NCI-H1092 treated with DMSO at 0.1 percent for 48 hours (cell line): ENCODE measurements at regions not wholly inside any gene's neighbourhood (a gene's known extent, or its start where the extent isn't known, plus 50 kb on each side); places are given as distances from the start of the nearest gene placed in this dataset.

Experiments
- DNase-seq: peaks from one replicate; lab custom pipeline; 2025; lab: John Stamatoyannopoulos, UW

- DNase-seq = no peak
Observed at GRCh38 chr6:156189195-156189594, 588.0 kb upstream of the ARID1B start.

- DNase-seq = no peak
Observed at GRCh38 chr6:156185113-156185512, 592.1 kb upstream of the ARID1B start.

GRCh38 chr6:156183678-156184077, 593.5 kb upstream of the ARID1B start:
- no peak for DNase-seq

- DNase-seq = no peak
Observed at GRCh38 chr6:156182356-156182755, 594.8 kb upstream of the ARID1B start.

GRCh38 chr6:156181506-156181905, 595.7 kb upstream of the ARID1B start:
- DNase-seq = no peak

GRCh38 chr6:156175971-156176421, 601.2 kb upstream of the ARID1B start:
- DNase-seq = peak; percentile 74

- no peak for DNase-seq
Observed at GRCh38 chr6:156175433-156175832, 601.7 kb upstream of the ARID1B start.

GRCh38 chr6:156174031-156174890, 602.9 kb upstream of the ARID1B start:
- DNase-seq = no peak

- no peak for DNase-seq
Observed at GRCh38 chr6:156169371-156169770, 607.8 kb upstream of the ARID1B start.

- no peak for DNase-seq
Observed at GRCh38 chr6:156167625-156168071, 609.5 kb upstream of the ARID1B start.

- no peak for DNase-seq
Observed at GRCh38 chr6:156167016-156167624, 610.1 kb upstream of the ARID1B start.

- no peak for DNase-seq
Observed at GRCh38 chr6:156166093-156166492, 611.1 kb upstream of the ARID1B start.

GRCh38 chr6:156164701-156165452, 612.3 kb upstream of the ARID1B start:
- DNase-seq = no peak

- DNase-seq = no peak
Observed at GRCh38 chr6:156163311-156163710, 613.9 kb upstream of the ARID1B start.

GRCh38 chr6:156161471-156161870, 615.7 kb upstream of the ARID1B start:
- DNase-seq = peak; percentile 40

GRCh38 chr6:156160795-156161165, 616.4 kb upstream of the ARID1B start:
- no peak for DNase-seq

GRCh38 chr6:156160007-156160794, 617.0 kb upstream of the ARID1B start:
- DNase-seq = no peak

GRCh38 chr6:156154896-156155295, 622.3 kb upstream of the ARID1B start:
- DNase-seq = no peak

- DNase-seq = no peak
Observed at GRCh38 chr6:156150391-156150790, 626.8 kb upstream of the ARID1B start.

GRCh38 chr6:156146891-156147290, 630.3 kb upstream of the ARID1B start:
- no peak for DNase-seq

- DNase-seq = no peak
Observed at GRCh38 chr6:156131221-156131903, 645.8 kb upstream of the ARID1B start.
